ENCODE measurements at regions not wholly inside any gene's neighbourhood (a gene's known extent, or its start where the extent isn't known, plus 50 kb on each side); places are given as distances from the start of the nearest gene placed in this dataset.

- TF ChIP-seq, protein P1, sequence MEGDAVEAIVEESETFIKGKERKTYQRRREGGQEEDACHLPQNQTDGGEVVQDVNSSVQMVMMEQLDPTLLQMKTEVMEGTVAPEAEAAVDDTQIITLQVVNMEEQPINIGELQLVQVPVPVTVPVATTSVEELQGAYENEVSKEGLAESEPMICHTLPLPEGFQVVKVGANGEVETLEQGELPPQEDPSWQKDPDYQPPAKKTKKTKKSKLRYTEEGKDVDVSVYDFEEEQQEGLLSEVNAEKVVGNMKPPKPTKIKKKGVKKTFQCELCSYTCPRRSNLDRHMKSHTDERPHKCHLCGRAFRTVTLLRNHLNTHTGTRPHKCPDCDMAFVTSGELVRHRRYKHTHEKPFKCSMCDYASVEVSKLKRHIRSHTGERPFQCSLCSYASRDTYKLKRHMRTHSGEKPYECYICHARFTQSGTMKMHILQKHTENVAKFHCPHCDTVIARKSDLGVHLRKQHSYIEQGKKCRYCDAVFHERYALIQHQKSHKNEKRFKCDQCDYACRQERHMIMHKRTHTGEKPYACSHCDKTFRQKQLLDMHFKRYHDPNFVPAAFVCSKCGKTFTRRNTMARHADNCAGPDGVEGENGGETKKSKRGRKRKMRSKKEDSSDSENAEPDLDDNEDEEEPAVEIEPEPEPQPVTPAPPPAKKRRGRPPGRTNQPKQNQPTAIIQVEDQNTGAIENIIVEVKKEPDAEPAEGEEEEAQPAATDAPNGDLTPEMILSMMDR (IDR thresholded peaks at IDR 0.05): no peak
- TF ChIP-seq POLR2A (IDR thresholded peaks at IDR 0.05): no peak
These were observed 524.7 kb upstream of the ZNF717 start for GRCh38 chr3:76310089-76310488.
